Peyer's patch (tissue), 4 donors: ENCODE measurements at regions not wholly inside any gene's neighbourhood (a gene's known extent, or its start where the extent isn't known, plus 50 kb on each side); places are given as distances from the start of the nearest gene placed in this dataset.

Experiments used
- POLR2A ChIP-seq, 2 donors: fragments of 450-650 bp; IDR thresholded peaks; one replicate each; pipeline ENCODE4 v1.5.1; 2017; ENCODE audit warnings: antibody characterized with exemption in 2 of 2, mild to moderate bottlenecking in 2 of 2, moderate library complexity in 2 of 2
- TF ChIP-seq, protein P1 (sequence below), 6 experiments: fragments of 450-650 bp in 4 of 6; fragments of 200-600 bp in 2 of 6; sonication (generic) in 1 of 6; IDR thresholded peaks; one replicate each; pipeline ENCODE4 v1.5.1; 2017 to 2019; ENCODE audit warnings: antibody characterized with exemption in 6 of 6, mild to moderate bottlenecking in 3 of 6, moderate library complexity in 1 of 6

- TF ChIP-seq, protein P1, sequence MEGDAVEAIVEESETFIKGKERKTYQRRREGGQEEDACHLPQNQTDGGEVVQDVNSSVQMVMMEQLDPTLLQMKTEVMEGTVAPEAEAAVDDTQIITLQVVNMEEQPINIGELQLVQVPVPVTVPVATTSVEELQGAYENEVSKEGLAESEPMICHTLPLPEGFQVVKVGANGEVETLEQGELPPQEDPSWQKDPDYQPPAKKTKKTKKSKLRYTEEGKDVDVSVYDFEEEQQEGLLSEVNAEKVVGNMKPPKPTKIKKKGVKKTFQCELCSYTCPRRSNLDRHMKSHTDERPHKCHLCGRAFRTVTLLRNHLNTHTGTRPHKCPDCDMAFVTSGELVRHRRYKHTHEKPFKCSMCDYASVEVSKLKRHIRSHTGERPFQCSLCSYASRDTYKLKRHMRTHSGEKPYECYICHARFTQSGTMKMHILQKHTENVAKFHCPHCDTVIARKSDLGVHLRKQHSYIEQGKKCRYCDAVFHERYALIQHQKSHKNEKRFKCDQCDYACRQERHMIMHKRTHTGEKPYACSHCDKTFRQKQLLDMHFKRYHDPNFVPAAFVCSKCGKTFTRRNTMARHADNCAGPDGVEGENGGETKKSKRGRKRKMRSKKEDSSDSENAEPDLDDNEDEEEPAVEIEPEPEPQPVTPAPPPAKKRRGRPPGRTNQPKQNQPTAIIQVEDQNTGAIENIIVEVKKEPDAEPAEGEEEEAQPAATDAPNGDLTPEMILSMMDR (IDR thresholded peaks at IDR 0.05) = no peak
- no peak for TF ChIP-seq POLR2A (IDR thresholded peaks at IDR 0.05)
These were observed 57.6 kb upstream of the KCNG1 start for GRCh38 chr20:51080516-51080915.
